ENCODE measurements at regions not wholly inside any gene's neighbourhood (a gene's known extent, or its start where the extent isn't known, plus 50 kb on each side); places are given as distances from the start of the nearest gene placed in this dataset.

GRCh38 chr20:62535282-62535811 lies 59.6 kb upstream of the GATA5 start:
- TF ChIP-seq CTCF (IDR thresholded peaks at IDR 0.05) = no peak
- no peak for TF ChIP-seq POLR2A (IDR thresholded peaks at IDR 0.05)

GRCh38 chr20:62535964-62536363 lies 60.2 kb upstream of the GATA5 start:
- Histone ChIP-seq H3K9me3 (no peaks in the 10 kb centered on the region), H3K4me3 (no peak overlapping the region), H3K27ac (no peak overlapping the region), H3K27me3 (peaks cover 0 to 97% (median 0%) of the 10 kb centered on the region in 4 donors), H3K36me3 (no peaks in the 10 kb centered on the region), H3K4me1 (peaks cover 0 to 12% (median 0%) of the 10 kb centered on the region in 3 donors)
- TF ChIP-seq POLR2A (IDR thresholded peaks at IDR 0.05) (no peak), CTCF (IDR thresholded peaks at IDR 0.05) (no peak)
- intact Hi-C loops (cut with DNase I) = no loop called here
- WGBS, 2 donors = 0 to 88% methylated on average over 1 to 5 of the region's 12 CpGs
- no peak for DNase-seq

More at GRCh38 chr20:62535282-62535811, 59.6 kb upstream of the GATA5 start:
- no peak for DNase-seq
- no peak overlapping the region for H3K4me3 ChIP-seq
- WGBS, 2 donors = 50 to 65% methylated on average over 3 to 5 of the region's 11 CpGs
- no peak overlapping the region for H3K27ac ChIP-seq
- intact Hi-C loops (cut with DNase I) = no loop called here
- peaks cover 0 to 97% (median 0%) of the 10 kb centered on the region in 4 donors for H3K27me3 ChIP-seq
- peaks cover 0 to 12% (median 0%) of the 10 kb centered on the region in 3 donors for H3K4me1 ChIP-seq
- no peaks in the 10 kb centered on the region for H3K36me3 ChIP-seq
- H3K9me3 ChIP-seq = no peaks in the 10 kb centered on the region

GRCh38 chr20:62536871-62537401 lies 61.1 kb upstream of the GATA5 start:
- no peak for DNase-seq
- H3K9me3 ChIP-seq = no peaks in the 10 kb centered on the region
- TF ChIP-seq CTCF (IDR thresholded peaks at IDR 0.05) (no peak), POLR2A (IDR thresholded peaks at IDR 0.05) (no peak)
- 58 to 60% methylated on average over 2 to 6 of the region's 16 CpGs for WGBS, 2 donors
- H3K27me3 ChIP-seq = peaks cover 0 to 93% (median 0%) of the 10 kb centered on the region in 4 donors
- no peak overlapping the region for H3K27ac ChIP-seq
- H3K4me3 ChIP-seq = no peak overlapping the region
- intact Hi-C loops (cut with DNase I) = no loop called here
- peaks cover 0 to 12% (median 0%) of the 10 kb centered on the region in 3 donors for H3K4me1 ChIP-seq
- H3K36me3 ChIP-seq = no peaks in the 10 kb centered on the region

- intact Hi-C loops (cut with DNase I) = no loop called here
- DNase-seq = no peak
- H3K36me3 ChIP-seq = no peaks in the 10 kb centered on the region
- no peaks in the 10 kb centered on the region for H3K9me3 ChIP-seq
- TF ChIP-seq POLR2A (IDR thresholded peaks at IDR 0.05) (no peak), CTCF (IDR thresholded peaks at IDR 0.05) (no peak)
- H3K27ac ChIP-seq = no peak overlapping the region
- H3K4me3 ChIP-seq = no peak overlapping the region
- H3K4me1 ChIP-seq = peaks cover 0 to 12% (median 0%) of the 10 kb centered on the region in 3 donors
- peaks cover 0 to 88% (median 0%) of the 10 kb centered on the region in 4 donors for H3K27me3 ChIP-seq
- 67 to 87% methylated on average over 1 to 16 of the region's 28 CpGs for WGBS, 2 donors
Measured at GRCh38 chr20:62537649-62538292, 62.0 kb upstream of the GATA5 start.

Data from esophagus squamous epithelium (tissue), 5 donors.